ENCODE measurements at regions not wholly inside any gene's neighbourhood (a gene's known extent, or its start where the extent isn't known, plus 50 kb on each side); places are given as distances from the start of the nearest gene placed in this dataset.

GRCh38 chr22:49353235-49353634 lies 474.4 kb downstream of the BRD1 start:
- TF ChIP-seq POLR2AphosphoS5 (IDR thresholded peaks at IDR 0.05; ENCODE audit: low read depth, low read length) (no peak), TAF1 (IDR thresholded peaks at IDR 0.05; ENCODE audit: low read depth, low read length) (no peak), POLR2A (IDR thresholded peaks at IDR 0.05; ENCODE audit: low read depth, low read length) (no peak), SPI1 (IDR thresholded peaks at IDR 0.05; ENCODE audit: low read depth, low read length) (no peak), PAX5 (IDR thresholded peaks at IDR 0.05; ENCODE audit: insufficient read depth, low read length, severe bottlenecking) (no peak)

Data from GM12891 (cell line).